GM23338 (cell line): ENCODE measurements at regions not wholly inside any gene's neighbourhood (a gene's known extent, or its start where the extent isn't known, plus 50 kb on each side); places are given as distances from the start of the nearest gene placed in this dataset.

Experiments used
- ATAC-seq: fragments of 200-7000 bp; cut with Tn5 transposase; 3 replicates; pipeline ENCODE4 v1.9.1; 2020
- DNase-seq: peaks from one replicate; pipeline ENCODE4 v3.0.0-alpha.2; 2015; ENCODE audit warnings: low spot score
- H2AFZ ChIP-seq: fragments of 200-600 bp; sonication (generic); 2 replicates; pipeline ENCODE4 v1.8.0; 2016; ENCODE audit warnings: antibody characterized with exemption, mild to moderate bottlenecking, moderate library complexity
- H3F3A ChIP-seq: fragments of 200-600 bp; sonication (generic); replicated peaks from 2 replicates; pipeline ENCODE4 v1.8.0; 2017; ENCODE audit warnings: antibody characterized with exemption, mixed run types, low read depth
- H3K27ac ChIP-seq: fragments of 200-600 bp; sonication (generic); 2 replicates; pipeline ENCODE4 v1.6.1; 2016; ENCODE audit warnings: low read depth
- H3K27me3 ChIP-seq: fragments of 200-600 bp; sonication (generic); 2 replicates; pipeline ENCODE4 v1.8.0; 2016; ENCODE audit warnings: mild to moderate bottlenecking, mixed run types, moderate library complexity; ENCODE audit not compliant: insufficient read depth
- H3K36me3 ChIP-seq: fragments of 200-600 bp; sonication (generic); 2 replicates; pipeline ENCODE4 v1.8.0; 2016; ENCODE audit warnings: mild to moderate bottlenecking; ENCODE audit not compliant: insufficient read depth
- H3K4me1 ChIP-seq: fragments of 200-600 bp; sonication (generic); 2 replicates; pipeline ENCODE4 v1.8.0; 2016; ENCODE audit warnings: mild to moderate bottlenecking, moderate library complexity; ENCODE audit not compliant: insufficient read depth
- H3K4me2 ChIP-seq: fragments of 200-600 bp; sonication (generic); 2 replicates; pipeline ENCODE4 v1.7.1; 2017; ENCODE audit warnings: mixed run types
- H3K4me3 ChIP-seq: fragments of 200-600 bp; sonication (generic); 2 replicates; pipeline ENCODE4 v1.6.1; 2016; ENCODE audit warnings: mixed run types
- H3K79me2 ChIP-seq: fragments of 200-600 bp; sonication (generic); replicated peaks from 2 replicates; pipeline ENCODE4 v1.8.0; 2017; ENCODE audit warnings: mild to moderate bottlenecking; ENCODE audit not compliant: insufficient read depth
- H3K9me2 ChIP-seq: fragments of 200-600 bp; sonication (generic); 2 replicates; pipeline ENCODE4 v1.8.0; 2017; ENCODE audit not compliant: insufficient read depth
- H4K20me1 ChIP-seq: fragments of 200-600 bp; sonication (generic); replicated peaks from 2 replicates; pipeline ENCODE4 v1.8.0; 2017; ENCODE audit warnings: mild to moderate bottlenecking; ENCODE audit not compliant: insufficient read depth
- H3K27ac Mint-ChIP-seq: 2 replicates; pipeline ENCODE4 v1.8.0; 2020; ENCODE audit warnings: inconsistent platforms, mild to moderate bottlenecking, moderate library complexity, mixed read lengths
- H3K27me3 Mint-ChIP-seq: 3 replicates; pipeline ENCODE4 v1.8.0; 2022; ENCODE audit warnings: low read depth, mild to moderate bottlenecking, moderate library complexity, mixed read lengths, inconsistent platforms; ENCODE audit not compliant: insufficient read depth, poor library complexity
- H3K36me3 Mint-ChIP-seq: 3 replicates; pipeline ENCODE4 v1.8.0; 2021; ENCODE audit warnings: low read depth, mild to moderate bottlenecking, inconsistent platforms, moderate library complexity, mixed read lengths
- H3K4me1 Mint-ChIP-seq: 3 replicates; pipeline ENCODE4 v1.8.0; 2020; ENCODE audit warnings: mild to moderate bottlenecking, inconsistent platforms, mixed read lengths
- H3K4me3 Mint-ChIP-seq: 3 replicates; pipeline ENCODE4 v1.8.0; 2021; ENCODE audit warnings: moderate library complexity, mild to moderate bottlenecking, inconsistent platforms, mixed read lengths
- H3K9me3 Mint-ChIP-seq: 3 replicates; pipeline ENCODE4 v1.8.0; 2020; ENCODE audit warnings: moderate library complexity, mild to moderate bottlenecking, inconsistent platforms, mixed read lengths
- CREB1 ChIP-seq: fragments of 250-450 bp; sonication (Bioruptor Pico); IDR thresholded peaks from 2 replicates; pipeline ENCODE4 v1.5.0; 2020; ENCODE audit warnings: low read depth, mild to moderate bottlenecking, moderate library complexity
- CTCF ChIP-seq, 2 experiments: fragments of 200-600 bp in 1 of 2; sonication (generic) in 1 of 2; conservative IDR thresholded peaks; 2 replicates each; pipeline versions ENCODE4 v1.5.1 to v1.6.1; 2016 to 2017; ENCODE audit warnings: antibody characterized with exemption in 2 of 2, low read depth in 2 of 2, mild to moderate bottlenecking in 2 of 2, moderate library complexity in 1 of 2
- EZH2 ChIP-seq: fragments of 200-600 bp; sonication (generic); IDR thresholded peaks from one replicate; pipeline ENCODE4 v1.8.0; 2017; ENCODE audit warnings: antibody characterized with exemption, mild to moderate bottlenecking, low read depth; ENCODE audit not compliant: unreplicated experiment
- EZH2phosphoT487 ChIP-seq: fragments of 200-600 bp; sonication (generic); IDR thresholded peaks from one replicate; pipeline ENCODE4 v1.8.1; 2018; ENCODE audit warnings: antibody characterized with exemption; ENCODE audit not compliant: unreplicated experiment
- JUNB ChIP-seq: IDR thresholded peaks from one replicate; pipeline ENCODE4 v1.6.1; 2016; ENCODE audit warnings: antibody characterized with exemption; ENCODE audit not compliant: unreplicated experiment
- NANOG ChIP-seq: IDR thresholded peaks from 2 replicates; pipeline ENCODE4 v1.6.1; 2016; ENCODE audit warnings: antibody characterized with exemption, borderline replicate concordance
- POLR2AphosphoS5 ChIP-seq: IDR thresholded peaks from 2 replicates; pipeline ENCODE4 v1.6.1; 2016; ENCODE audit warnings: antibody characterized with exemption, low read depth
- STAT1 ChIP-seq: IDR thresholded peaks from one replicate; pipeline ENCODE4 v1.6.1; 2016; ENCODE audit warnings: antibody characterized with exemption; ENCODE audit not compliant: unreplicated experiment
- ZNF114 ChIP-seq: fragments of 250-450 bp; sonication (Bioruptor Pico); IDR thresholded peaks from 2 replicates; pipeline ENCODE4 v1.5.0; 2020; ENCODE audit warnings: mild to moderate bottlenecking, moderate library complexity
- ZNF331 ChIP-seq: fragments of 250-450 bp; sonication (Bioruptor Pico); IDR thresholded peaks from 2 replicates; pipeline ENCODE4 v1.5.0; 2020; ENCODE audit warnings: low read depth, mild to moderate bottlenecking, moderate library complexity
- TF ChIP-seq, protein P1 (sequence below): IDR thresholded peaks from one replicate; pipeline ENCODE4 v1.6.1; 2018; ENCODE audit warnings: antibody characterized with exemption; ENCODE audit not compliant: unreplicated experiment
- TF ChIP-seq, protein P2 (sequence below): IDR thresholded peaks from 2 replicates; pipeline ENCODE4 v1.6.1; 2016; ENCODE audit warnings: antibody characterized with exemption
- TF ChIP-seq, protein P3 (sequence below): fragments of 250-450 bp; sonication (Bioruptor Pico); IDR thresholded peaks from 2 replicates; pipeline ENCODE4 v1.5.0; 2020; ENCODE audit warnings: mild to moderate bottlenecking, moderate library complexity

DNA sequence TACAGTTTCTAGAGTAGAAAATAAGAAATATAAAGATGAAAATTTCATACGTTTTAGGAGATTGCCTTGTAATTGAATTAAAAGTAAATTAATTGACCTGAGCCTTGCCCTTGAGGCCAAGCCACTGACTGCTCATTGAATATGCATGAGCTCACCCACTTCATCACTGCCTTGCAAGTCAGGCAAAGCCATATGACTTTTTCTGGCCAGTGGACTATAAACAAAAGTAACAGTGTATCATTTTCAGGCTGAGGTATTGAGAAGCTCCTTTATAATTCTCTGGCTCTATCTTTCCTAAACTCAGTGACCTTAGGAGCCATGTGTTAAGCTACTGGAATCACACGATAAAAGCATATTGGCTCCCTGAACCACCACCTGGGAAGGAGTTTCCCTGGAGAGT, 369.3 kb downstream of the NUAK1 start:
- H3K36me3 Mint-ChIP-seq = no peaks in the 10 kb centered on the region
- H3K9me3 Mint-ChIP-seq = no peaks in the 10 kb centered on the region
- H3K27ac Mint-ChIP-seq = no peak overlapping the region
- H2AFZ ChIP-seq = peak overlapping the region; percentile 15; the same call in 1 of the 2 replicates
- no peaks in the 10 kb centered on the region for H3K4me1 Mint-ChIP-seq
- no peaks in the 10 kb centered on the region for H3K27me3 ChIP-seq
- H3K4me3 ChIP-seq = no peak overlapping the region
- H4K20me1 ChIP-seq = no peaks in the 10 kb centered on the region
- no peaks in the 10 kb centered on the region for H3K79me2 ChIP-seq
- H3K27ac ChIP-seq = no peak overlapping the region
- H3K4me2 ChIP-seq = no peak overlapping the region
- H3K9me2 ChIP-seq = 0 out of 2 replicates have a peak, but pooled peaks cover 7% of the 10 kb centered on the region
- H3K36me3 ChIP-seq = no peaks in the 10 kb centered on the region
- H3K4me3 Mint-ChIP-seq = no peak overlapping the region
- TF ChIP-seq, protein P1, sequence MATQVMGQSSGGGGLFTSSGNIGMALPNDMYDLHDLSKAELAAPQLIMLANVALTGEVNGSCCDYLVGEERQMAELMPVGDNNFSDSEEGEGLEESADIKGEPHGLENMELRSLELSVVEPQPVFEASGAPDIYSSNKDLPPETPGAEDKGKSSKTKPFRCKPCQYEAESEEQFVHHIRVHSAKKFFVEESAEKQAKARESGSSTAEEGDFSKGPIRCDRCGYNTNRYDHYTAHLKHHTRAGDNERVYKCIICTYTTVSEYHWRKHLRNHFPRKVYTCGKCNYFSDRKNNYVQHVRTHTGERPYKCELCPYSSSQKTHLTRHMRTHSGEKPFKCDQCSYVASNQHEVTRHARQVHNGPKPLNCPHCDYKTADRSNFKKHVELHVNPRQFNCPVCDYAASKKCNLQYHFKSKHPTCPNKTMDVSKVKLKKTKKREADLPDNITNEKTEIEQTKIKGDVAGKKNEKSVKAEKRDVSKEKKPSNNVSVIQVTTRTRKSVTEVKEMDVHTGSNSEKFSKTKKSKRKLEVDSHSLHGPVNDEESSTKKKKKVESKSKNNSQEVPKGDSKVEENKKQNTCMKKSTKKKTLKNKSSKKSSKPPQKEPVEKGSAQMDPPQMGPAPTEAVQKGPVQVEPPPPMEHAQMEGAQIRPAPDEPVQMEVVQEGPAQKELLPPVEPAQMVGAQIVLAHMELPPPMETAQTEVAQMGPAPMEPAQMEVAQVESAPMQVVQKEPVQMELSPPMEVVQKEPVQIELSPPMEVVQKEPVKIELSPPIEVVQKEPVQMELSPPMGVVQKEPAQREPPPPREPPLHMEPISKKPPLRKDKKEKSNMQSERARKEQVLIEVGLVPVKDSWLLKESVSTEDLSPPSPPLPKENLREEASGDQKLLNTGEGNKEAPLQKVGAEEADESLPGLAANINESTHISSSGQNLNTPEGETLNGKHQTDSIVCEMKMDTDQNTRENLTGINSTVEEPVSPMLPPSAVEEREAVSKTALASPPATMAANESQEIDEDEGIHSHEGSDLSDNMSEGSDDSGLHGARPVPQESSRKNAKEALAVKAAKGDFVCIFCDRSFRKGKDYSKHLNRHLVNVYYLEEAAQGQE = no peak
- TF ChIP-seq CTCF (conservative IDR thresholded peaks at IDR 0.05; ENCODE audit: low read depth in 2 of 2) (no peak), ZNF331 (CRISPR knock-in tag) (no peak), NANOG (no peak), JUNB (no peak), EZH2 (no peak), EZH2phosphoT487 (no peak), ZNF114 (no peak), CREB1 (no peak), STAT1 (no peak), POLR2AphosphoS5 (no peak)
- TF ChIP-seq, protein P2, sequence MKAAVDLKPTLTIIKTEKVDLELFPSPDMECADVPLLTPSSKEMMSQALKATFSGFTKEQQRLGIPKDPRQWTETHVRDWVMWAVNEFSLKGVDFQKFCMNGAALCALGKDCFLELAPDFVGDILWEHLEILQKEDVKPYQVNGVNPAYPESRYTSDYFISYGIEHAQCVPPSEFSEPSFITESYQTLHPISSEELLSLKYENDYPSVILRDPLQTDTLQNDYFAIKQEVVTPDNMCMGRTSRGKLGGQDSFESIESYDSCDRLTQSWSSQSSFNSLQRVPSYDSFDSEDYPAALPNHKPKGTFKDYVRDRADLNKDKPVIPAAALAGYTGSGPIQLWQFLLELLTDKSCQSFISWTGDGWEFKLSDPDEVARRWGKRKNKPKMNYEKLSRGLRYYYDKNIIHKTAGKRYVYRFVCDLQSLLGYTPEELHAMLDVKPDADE = no peak
- TF ChIP-seq, protein P3, sequence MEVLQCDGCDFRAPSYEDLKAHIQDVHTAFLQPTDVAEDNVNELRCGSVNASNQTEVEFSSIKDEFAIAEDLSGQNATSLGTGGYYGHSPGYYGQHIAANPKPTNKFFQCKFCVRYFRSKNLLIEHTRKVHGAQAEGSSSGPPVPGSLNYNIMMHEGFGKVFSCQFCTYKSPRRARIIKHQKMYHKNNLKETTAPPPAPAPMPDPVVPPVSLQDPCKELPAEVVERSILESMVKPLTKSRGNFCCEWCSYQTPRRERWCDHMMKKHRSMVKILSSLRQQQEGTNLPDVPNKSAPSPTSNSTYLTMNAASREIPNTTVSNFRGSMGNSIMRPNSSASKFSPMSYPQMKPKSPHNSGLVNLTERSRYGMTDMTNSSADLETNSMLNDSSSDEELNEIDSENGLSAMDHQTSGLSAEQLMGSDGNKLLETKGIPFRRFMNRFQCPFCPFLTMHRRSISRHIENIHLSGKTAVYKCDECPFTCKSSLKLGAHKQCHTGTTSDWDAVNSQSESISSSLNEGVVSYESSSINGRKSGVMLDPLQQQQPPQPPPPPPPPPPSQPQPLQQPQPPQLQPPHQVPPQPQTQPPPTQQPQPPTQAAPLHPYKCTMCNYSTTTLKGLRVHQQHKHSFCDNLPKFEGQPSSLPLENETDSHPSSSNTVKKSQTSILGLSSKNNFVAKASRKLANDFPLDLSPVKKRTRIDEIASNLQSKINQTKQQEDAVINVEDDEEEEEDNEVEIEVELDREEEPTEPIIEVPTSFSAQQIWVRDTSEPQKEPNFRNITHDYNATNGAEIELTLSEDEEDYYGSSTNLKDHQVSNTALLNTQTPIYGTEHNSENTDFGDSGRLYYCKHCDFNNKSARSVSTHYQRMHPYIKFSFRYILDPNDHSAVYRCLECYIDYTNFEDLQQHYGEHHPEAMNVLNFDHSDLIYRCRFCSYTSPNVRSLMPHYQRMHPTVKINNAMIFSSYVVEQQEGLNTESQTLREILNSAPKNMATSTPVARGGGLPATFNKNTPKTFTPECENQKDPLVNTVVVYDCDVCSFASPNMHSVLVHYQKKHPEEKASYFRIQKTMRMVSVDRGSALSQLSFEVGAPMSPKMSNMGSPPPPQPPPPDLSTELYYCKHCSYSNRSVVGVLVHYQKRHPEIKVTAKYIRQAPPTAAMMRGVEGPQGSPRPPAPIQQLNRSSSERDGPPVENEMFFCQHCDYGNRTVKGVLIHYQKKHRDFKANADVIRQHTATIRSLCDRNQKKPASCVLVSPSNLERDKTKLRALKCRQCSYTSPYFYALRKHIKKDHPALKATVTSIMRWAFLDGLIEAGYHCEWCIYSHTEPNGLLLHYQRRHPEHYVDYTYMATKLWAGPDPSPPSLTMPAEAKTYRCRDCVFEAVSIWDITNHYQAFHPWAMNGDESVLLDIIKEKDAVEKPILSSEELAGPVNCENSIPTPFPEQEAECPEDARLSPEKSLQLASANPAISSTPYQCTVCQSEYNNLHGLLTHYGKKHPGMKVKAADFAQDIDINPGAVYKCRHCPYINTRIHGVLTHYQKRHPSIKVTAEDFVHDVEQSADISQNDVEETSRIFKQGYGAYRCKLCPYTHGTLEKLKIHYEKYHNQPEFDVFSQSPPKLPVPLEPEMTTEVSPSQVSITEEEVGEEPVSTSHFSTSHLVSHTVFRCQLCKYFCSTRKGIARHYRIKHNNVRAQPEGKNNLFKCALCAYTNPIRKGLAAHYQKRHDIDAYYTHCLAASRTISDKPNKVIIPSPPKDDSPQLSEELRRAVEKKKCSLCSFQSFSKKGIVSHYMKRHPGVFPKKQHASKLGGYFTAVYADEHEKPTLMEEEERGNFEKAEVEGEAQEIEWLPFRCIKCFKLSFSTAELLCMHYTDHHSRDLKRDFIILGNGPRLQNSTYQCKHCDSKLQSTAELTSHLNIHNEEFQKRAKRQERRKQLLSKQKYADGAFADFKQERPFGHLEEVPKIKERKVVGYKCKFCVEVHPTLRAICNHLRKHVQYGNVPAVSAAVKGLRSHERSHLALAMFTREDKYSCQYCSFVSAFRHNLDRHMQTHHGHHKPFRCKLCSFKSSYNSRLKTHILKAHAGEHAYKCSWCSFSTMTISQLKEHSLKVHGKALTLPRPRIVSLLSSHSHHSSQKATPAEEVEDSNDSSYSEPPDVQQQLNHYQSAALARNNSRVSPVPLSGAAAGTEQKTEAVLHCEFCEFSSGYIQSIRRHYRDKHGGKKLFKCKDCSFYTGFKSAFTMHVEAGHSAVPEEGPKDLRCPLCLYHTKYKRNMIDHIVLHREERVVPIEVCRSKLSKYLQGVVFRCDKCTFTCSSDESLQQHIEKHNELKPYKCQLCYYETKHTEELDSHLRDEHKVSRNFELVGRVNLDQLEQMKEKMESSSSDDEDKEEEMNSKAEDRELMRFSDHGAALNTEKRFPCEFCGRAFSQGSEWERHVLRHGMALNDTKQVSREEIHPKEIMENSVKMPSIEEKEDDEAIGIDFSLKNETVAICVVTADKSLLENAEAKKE = no peak
- DNase-seq (no peak), ATAC-seq (no peak)
- peaks cover 2% of the 10 kb centered on the region for H3K27me3 Mint-ChIP-seq
- no peaks in the 10 kb centered on the region for H3F3A ChIP-seq
- H3K4me1 ChIP-seq = no peaks in the 10 kb centered on the region
